GOT3 (cell line): ENCODE measurements at regions not wholly inside any gene's neighbourhood (a gene's known extent, or its start where the extent isn't known, plus 50 kb on each side); places are given as distances from the start of the nearest gene placed in this dataset.

Source experiments
- DNase-seq: peaks from one replicate; lab custom pipeline; 2025; ENCODE audit warnings: mixed read lengths; lab: John Stamatoyannopoulos, UW

DNA sequence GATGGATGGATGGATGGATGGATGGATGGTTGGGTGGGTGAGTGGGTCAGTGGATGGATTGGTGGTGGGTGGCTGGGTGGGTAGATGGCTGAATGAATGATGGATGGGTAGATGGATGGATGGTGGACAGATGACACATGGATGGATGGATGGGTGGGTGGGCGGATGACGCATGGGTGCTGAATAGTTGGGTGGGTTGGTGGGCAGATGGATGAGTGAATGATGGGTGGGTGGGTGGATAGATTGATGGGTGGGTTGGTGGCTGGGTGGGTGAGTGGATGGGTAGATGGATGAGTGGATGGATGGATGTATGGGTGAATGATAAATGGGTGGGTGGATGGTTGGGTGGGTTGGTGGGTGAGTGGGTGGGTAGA is 69.9 kb upstream of the NKX1-1 start:
- no peak for DNase-seq

DNA sequence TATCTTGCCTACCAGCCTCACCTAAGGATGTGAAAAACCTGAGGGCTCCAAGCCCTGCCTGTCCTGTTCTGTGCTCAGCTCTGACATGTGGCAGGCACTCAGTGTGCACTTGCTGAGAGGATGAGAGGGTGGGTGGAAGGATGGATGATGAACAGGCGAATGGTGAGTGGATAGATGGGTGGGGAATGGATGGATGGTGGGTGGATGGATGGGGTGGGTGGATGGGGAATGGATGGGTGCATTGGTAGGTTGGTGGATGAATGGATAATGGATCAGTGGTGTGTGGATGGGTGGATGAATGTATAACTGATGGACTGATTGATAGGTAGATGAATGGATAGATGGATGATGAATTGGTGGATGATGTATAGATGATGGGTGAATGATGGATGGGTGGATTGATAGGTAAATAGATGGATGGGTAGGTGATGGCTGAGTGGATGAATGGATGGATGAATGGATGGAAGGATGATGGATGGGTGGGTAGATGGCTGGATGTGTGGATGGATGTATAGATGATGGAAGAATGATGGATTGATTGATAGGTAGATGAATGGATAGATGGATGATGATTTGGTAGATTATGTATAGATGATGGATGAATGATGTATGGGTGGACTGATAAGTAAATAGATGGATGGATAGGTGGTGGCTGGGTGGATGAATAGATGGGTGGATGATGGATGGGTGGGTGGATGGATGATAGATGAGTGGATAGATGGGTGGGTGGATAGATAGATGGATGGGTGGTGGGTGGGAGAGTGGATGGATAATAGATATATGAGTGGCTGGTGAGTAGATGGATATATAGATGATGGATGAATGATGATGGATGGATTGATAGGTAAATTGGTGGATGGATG is 69.3 kb upstream of the NKX1-1 start:
- no peak for DNase-seq

DNA sequence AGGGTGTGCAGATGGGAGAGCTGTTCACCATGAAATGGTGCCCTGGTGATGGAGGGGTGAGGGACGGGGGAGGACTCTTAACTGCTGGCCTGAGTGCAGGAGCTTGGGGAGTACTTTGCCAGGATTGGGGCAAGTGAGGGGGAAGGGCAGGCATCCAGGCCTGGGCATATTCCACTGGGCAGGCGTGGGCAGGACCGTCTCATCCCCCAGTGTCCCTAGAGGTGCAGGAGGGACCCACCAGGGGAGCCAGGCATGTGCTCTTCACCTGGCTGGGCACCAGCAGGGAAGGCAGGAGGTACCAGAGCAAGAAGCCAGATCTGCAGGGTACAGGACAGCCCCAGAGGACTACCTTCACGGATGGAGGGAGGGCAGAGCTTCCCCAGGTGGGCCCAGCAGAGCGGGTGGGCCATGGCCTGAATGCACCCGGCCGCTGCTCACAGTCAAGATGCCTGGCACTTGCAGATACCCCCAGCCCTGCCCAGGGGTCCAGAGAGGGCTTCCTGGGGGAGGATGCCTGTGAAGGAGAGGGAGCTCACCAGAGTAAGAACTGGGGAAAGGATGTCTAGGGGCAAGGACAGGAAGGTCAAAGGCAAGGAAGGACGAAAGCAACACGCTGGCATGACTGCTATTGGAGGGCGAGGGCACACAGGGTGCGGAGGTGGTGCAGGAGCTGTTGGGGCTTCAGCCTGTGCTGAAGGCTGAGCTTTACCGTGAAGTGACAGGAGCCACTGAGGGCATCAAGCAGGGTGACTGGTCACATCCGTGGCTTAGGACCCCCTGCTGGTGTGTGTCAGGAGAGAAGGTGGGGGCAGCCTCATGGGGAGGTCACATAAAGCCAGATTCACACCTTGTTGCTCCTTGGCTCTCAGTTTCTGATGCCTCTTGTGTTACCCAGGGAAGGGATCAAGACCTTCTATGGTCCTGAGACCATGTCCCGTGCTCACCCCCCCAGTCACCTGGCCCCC is 68.2 kb upstream of the NKX1-1 start:
- no peak for DNase-seq

DNA sequence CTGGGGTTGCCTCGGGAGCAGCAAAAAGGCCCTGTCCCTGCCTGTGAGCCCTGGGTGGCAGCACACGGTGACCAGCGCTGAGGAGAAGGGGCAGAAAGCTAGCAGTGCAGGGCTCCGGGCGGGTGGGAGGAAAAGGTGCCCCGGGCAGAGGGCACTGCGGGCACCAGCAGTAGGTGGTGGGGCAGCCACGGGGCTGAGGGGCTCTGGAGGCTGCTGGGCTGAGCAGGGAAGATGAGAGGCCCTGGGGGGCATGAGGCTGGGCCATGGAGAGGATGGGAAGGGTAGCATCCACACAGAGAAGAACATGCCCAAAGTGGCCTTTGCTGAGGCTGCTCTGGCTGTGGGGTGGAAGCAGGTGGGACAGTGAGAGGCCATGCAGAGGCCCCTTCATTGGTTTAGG is 67.5 kb upstream of the NKX1-1 start:
- no peak for DNase-seq

DNA sequence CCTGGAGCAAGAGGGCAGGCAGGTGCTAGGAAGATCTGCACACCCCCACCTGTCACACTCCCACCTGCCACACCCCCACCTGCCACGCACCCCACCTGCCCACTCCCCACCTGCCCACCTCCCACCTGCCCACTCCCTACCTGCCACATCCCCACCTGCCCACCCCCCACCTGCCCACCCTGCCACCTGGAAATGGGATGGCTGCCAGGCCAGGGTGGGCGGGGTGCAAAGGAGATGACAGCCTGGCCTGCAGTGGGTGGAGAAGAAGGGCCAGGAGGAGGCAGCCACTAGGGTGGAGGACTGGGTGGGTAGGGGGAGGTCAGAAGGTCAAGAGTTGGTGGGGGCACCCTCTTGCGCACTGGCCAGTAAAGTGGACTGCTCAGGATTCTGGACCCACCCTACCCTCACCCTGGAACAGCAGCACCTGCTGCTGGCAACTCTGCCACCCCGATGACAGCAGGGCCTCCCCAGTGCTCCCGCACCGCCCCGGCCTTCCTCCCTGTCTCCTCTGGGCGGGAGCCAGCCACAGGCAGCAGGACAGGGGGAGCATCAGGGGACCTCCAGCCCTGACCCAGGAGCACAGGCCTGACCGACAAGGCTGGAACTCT is 66.8 kb upstream of the NKX1-1 start:
- DNase-seq, result no peak

DNA sequence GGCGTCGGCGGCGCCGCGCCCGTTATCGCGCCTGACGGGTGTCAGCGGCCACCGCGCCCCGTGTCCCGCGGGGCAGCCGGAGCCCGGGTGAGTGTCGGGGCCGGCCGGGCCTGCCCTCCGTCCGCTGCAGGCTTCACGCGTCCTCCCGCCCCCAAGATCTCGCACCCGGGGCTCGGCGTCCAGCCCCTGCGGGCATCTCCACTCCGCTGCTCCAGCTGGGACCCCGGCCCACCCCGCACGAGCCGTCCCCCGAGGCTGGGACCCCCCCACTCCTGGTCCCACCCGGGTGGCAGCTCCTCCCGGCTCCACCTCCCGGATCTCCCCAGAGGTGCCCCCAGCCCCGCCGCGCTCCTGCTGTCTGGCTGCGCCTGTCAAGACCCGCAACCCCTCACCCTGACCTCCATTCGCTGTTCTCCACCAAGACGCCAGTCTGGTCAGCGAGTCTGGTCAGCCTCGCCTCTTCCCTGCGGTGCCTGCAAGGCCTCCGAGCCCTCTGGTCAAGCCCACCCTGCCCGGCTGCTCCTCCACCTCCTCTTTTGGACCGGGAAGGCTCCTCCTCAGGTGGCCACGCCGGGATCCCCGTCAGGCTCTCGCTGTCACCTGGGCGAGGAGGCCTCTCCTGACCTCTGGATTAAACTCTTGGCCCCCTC is 66.0 kb upstream of the NKX1-1 start:
- no peak for DNase-seq

DNA sequence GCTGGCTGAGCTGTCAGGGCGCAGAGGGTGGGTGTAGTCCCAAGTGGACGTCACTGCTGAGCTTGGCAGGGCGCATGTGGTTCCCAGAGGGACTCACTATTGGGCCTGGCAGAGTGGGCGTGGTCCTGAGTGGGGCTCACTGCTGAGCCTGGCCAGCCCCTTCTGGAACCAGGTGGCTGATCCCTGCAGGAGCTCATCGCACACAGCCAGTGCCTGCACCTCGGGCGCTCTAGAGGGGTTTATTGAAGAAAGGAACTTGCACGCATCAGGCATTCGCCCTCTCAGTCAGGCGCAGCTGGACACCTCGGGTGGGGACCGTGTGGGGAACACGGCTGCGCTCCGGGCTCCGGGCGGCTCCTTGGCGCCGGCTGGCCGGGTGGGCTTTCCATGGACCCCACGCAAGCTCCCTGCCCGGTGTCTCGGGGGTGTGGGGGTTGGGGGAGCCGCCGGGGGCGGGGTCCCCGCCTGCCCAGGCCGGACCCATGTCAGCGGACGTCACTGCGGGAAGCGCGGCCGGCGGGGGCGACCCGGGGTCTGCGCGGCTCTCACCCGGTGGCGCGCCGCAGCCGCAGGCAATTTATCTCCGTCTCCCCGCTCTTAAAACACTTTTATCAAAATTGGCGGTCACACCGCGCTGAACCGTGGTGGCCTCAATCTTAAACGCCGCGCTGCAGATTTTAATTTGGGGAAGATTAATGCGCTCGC is 65.4 kb upstream of the NKX1-1 start:
- DNase-seq, result no peak

DNA sequence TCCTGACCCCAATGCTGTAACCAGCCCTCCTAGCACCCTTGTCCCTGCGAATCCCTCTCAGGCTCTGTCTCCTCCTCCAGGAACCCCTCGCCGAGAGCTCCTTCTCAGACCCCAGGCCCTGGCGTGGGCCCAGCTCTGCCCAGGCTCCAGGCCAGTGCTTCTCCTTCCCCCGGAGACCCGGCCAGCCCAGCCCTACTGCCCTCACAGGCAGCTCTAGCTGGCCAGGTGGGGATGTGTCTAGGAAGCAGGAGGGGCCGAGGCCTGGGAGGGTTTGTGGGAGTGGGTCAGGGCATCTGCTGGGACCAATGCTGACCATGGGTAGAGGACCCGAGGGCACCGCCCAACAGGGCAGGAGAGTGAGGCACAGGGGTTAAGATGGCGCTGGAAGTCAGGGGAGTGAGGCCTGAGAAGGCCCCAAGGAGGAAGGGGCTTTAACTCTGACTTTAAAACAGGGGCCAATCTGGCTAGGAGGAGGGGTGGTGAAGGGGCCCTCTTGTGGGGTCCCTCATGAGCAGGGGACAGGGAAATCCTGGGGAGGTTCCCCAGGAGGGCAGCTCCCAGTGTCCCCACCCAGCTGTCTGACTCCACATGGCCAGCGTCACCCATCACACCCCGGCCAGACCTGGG is 64.7 kb upstream of the NKX1-1 start:
- no peak for DNase-seq

DNA sequence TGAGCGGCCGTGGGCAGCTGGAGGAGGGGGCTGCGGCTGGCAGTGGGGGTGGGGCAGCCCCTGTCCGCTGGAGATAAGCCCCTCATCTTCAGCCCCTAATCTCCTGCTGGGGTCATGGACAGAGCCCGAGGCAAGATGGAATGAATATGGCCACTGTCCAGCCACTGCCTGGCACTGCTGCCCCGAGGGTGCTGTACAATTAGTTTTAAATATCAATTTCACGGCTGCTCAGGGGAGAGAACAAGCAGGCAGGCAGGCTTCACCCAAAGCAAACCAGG is 64.1 kb upstream of the NKX1-1 start:
- DNase-seq, result no peak

DNA sequence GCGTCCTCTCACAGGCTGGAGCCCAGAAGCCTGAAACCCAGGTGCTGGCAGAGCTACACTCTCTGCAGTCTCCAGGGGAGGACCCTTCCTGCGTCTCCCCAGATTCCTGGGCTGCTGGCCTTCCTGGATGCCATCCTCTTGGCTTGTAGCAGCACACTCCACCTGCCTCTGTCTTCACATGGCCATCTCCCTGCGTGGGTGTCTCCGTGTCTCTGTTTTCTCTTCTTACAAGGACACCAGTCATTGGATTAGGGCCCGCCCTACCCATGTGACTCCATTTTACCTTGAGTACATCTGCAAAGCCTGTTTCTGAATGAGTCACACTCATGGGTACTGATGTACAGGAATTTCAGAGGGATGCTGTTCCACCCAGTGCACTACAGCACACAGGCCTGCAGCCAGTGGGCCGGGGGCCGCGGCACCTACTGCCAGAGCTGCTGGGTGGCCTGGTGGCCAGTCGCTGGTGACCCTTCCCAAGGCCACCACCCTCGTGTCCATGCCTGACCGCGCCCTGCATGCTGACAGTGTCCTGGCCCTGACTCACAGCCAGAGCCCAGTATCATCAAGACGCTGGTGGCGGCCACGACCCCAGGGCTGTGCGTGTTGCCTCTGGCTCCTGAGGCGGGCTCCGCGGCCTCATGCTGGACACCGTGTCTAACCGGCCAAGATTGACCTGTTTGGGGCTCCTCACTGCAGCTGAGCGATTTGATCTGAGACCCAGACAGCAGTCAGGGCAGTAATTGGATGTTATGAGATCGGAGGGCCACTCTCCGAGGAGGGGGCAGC is 63.6 kb upstream of the NKX1-1 start:
- no peak for DNase-seq

DNA sequence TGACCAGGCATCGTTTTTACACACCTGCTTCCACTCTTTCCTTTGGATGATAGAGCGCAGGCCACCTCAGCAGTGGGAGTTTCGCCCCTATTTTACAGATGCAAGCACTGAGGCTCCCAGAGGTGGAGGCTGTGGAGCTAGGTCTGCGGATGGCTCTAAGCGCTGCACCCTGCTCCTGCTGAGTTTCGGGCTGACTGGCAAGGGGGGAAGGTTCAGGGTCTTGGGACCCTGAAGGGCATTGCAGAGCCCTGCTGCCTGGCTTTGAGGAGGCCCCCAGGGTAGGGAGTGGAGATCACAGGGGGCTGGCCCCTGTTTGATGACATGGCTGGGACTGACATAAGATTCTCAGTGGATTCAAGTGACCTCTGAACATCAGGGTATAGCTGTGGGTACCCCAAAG is 62.8 kb upstream of the NKX1-1 start:
- no peak for DNase-seq

DNA sequence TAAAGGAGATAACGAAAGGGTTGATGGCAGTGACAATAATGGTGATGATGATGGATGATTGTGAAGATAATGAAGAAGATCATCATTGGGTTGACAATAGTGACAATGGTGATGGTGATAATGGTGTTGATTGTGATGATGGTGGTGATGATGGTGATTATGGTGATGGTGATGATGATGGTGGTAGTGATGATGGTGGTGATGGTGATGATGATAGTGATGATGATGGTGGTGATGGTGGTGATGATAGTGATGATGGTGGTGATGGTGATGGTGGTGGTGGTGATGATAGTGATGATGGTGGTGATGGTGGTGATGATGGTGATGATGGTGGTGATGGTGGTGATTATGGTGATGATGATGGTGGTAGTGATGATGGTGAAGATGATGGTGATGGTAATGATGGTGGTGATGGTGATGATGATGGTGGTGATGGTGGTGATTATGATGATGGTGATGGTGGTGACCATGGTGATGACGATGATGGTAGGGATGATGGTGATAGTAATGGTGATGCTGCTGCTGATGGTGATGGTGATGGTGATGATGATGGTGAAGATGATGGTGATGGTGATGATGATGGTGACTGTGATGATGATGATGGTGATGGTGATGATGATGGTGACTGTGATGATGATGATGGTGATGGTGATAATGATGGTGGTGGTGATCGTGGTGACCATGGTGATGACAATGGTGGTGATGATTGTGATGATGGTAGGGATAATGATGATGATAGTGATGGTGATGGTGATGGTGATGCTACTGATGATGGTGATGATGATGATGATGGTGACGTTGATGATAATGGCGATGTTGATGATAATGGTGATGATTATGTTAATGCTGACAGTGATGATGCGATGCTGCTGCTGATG is 61.6 kb upstream of the NKX1-1 start:
- no peak for DNase-seq

DNA sequence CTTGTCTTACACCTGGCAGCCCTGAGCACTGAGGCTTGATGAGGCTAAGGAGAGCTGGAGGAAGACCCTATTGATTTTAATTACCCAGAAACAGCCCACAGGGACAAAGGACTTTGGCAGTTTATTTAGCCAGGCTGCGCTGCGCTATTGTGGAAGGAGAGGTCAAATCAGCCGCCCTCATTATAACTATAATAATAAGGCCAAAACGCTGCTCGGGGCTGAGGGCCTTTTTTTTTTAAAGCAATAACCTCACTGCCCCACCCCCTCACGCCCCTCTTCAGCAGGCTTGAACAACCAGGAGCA is 60.6 kb upstream of the NKX1-1 start:
- no peak for DNase-seq

DNA sequence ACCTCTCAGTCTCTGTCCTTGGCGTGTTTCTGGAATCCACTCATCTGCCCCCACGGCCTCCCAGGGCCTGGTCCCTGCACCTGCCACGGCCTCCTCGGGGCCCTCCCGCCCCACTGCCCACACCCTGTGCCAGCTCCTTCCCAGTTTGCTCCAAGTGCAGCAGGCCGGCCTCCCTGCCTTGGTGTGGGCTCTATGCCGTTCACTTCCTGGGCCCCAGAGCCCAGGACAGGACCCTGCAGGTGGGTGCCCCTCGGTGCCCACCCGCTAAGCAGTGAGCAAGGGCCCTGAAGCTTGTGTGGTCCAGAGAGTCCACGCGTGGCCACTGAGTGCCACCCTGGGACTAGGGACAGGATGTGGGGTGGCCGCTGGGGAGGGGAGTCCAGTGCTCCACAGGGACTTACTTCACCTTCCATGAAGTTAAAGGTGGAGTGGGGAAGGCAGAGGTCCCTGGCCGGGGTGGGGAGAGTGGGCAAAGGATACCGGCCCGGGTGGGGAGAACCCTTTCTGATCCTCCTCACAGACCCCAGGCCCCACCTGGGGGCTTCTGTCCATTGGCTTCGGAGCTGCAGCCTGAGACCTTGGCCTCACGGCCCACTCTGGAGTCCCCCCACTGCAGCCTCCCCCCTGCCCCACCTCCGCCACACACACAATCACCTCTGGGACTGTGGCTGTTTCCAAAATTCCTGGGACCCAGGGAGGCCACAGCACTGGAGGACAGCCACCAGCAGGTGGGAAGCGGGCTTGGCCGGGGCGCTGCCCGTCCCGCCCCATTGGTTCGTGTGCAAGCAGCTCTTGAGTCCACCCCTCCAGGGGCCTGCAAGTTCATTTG is 60.0 kb upstream of the NKX1-1 start:
- DNase-seq, result no peak

DNA sequence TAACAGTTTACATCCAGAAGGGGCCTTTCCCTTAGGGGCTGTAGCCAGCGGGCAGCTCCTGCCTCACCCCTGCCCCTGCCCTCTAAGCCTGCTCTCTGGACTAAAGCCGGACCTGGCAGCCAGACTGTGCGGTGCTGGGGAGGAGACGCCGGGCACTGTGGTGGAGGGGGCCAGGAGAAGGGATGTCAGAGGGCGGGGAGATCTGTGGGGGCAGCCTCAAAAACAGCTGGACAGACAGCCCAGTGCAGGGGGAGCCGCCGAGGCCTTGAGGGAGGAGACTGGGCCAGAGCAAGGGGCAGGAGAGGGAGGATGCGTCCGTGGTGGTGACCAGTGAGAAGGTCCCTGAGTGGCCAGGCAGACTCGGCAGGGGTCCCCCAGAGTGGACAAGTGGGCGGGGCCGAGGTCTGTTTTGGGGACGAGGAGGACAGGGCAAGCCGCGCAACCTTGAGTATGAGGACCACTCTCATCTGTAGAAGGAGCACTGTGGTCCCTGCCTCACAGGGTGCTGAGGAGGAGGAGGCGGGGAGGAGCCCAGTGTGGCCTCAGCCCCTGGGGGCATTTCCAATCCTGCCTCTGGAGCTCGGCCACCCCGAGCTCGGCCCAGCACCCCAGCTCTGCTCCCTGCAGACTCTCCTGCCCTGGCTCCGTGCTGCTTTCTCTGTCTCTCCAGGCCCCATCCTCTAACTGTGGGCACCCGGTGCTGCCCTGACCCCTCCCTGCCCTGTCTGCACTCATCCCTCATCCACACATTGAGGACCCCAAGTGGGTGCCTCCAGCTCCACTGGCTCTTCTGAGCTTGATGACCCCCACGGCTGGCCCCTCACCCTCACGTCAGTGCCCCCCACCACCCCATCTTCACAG is 59.2 kb upstream of the NKX1-1 start:
- no peak for DNase-seq

DNA sequence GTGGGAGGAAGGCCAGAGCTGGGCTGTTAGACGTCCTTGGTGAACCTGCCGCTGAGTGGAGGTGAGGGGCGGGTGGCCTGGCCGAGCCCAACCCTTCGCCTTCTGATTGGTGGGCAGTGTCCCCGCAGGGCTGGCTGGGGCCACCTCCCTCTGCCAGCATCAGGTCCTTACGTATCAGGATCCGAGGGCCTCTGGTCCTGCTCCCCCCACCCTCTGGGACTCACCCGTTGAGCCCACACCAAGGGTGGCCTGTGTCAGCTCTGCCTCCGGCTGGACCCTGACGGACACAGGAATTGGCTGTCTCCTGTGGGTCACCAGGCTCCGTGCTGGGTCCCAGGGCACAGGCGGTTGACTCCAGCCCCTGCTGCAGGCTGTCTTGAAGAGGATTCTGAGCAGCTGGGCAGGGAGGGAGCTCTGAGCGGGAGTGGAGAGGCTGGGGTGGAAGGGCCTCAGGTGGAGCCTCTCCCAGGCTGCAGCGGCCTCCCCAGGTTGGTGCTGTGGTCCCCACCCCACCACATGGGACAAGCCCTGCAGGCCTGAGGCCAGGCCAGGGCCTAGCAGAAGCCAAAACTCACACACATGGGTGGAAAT is 58.4 kb upstream of the NKX1-1 start:
- no peak for DNase-seq

DNA sequence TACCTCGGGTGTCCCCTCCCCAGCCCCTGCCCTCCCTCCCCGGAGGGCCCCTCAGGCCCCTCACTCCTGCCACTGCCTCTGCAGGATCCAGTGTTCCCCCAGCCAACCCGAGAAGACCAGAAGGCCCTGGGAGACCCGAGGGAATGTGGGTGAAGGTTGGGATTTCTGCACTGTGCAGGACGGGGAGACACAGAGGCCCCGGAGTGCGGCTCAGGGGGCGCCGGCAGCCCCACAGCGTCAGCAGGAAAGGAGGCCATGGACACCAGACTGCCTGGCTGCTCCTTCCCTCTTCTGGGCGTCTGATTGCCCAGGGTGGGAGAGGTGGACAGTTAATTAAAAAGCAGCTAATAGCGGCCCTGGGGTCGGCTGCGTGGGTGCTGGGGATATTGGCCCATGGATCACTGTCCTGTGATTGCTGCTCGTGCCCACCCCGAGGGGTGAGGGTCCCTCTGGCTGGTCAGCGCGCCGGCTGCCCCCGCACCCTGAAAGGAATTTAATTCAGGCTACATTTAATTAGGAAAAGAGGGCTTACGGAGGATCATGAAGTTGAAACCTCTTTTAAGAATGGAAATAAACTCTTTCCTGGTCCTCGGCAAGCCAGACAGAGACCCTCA is 57.8 kb upstream of the NKX1-1 start:
- no peak for DNase-seq
